HEK293 (cell line): ENCODE measurements at regions not wholly inside any gene's neighbourhood (a gene's known extent, or its start where the extent isn't known, plus 50 kb on each side); places are given as distances from the start of the nearest gene placed in this dataset.

ENCODE experiments used
- CTCF ChIA-PET: fragments of 350-600 bp; formaldehyde crosslinking; extraction: SDS; loops from one replicate; lab custom pipeline; 2021; ENCODE audit warnings: antibody characterized with exemption; lab: Yijun Ruan, JAX
- POLR2A ChIA-PET: fragments of 300-600 bp; formaldehyde crosslinking; extraction: SDS; loops from one replicate; lab custom pipeline; 2020; ENCODE audit warnings: antibody characterized with exemption, inconsistent platforms; lab: Yijun Ruan, JAX
- H3K27ac ChIP-seq: fragments of 200-500 bp; sonication (Bioruptor generic); 2 replicates; pipeline ENCODE4 v1.5.1; 2014; ENCODE audit warnings: low read depth, low read length, control low read depth, inconsistent platforms; ENCODE audit errors: extremely low read depth
- H3K36me3 ChIP-seq, 2 experiments: fragments of 200-500 bp in 1 of 2; sonication (Bioruptor generic) in 1 of 2; 1 replicate in 1 of 2; 2 replicates in 1 of 2; pipeline ENCODE4 v1.5.1; 2014 to 2017; ENCODE audit warnings: inconsistent platforms in 2 of 2, low read length in 2 of 2; ENCODE audit not compliant: control insufficient read depth in 2 of 2, insufficient read depth in 1 of 2
- H3K4me1 ChIP-seq: fragments of 200-500 bp; sonication (Bioruptor generic); 2 replicates; pipeline ENCODE4 v1.5.1; 2014; ENCODE audit warnings: mild to moderate bottlenecking, low read length, inconsistent platforms; ENCODE audit not compliant: control insufficient read depth, insufficient read depth
- H3K4me3 ChIP-seq: 2 replicates; pipeline ENCODE4 v1.5.1; 2011; ENCODE audit warnings: low read depth, mild to moderate bottlenecking, control low read depth, low read length, moderate library complexity
- H3K9me3 ChIP-seq: fragments of 200-500 bp; sonication (Bioruptor generic); 2 replicates; pipeline ENCODE4 v1.5.1; 2014; ENCODE audit warnings: low read depth, low read length, inconsistent platforms; ENCODE audit not compliant: control insufficient read depth, insufficient read depth
- CTCF ChIP-seq: fragments of 450-650 bp; formaldehyde crosslinking; IDR thresholded peaks from 2 replicates; pipeline ENCODE4 v1.5.1; 2016; ENCODE audit warnings: missing biosample characterization, missing genetic modification characterization
- MEIS1 ChIP-seq: sonication (generic); formaldehyde crosslinking; IDR thresholded peaks from 2 replicates; pipeline ENCODE4 v1.8.1; 2022; ENCODE audit warnings: missing genetic modification reagents, mild to moderate bottlenecking, borderline replicate concordance
- MYNN ChIP-seq: fragments of 450-650 bp; formaldehyde crosslinking; IDR thresholded peaks from 2 replicates; pipeline ENCODE4 v1.5.1; 2016; ENCODE audit warnings: missing biosample characterization, missing genetic modification characterization, borderline replicate concordance
- REST ChIP-seq: fragments of 450-650 bp; formaldehyde crosslinking; IDR thresholded peaks from 2 replicates; pipeline ENCODE4 v1.5.1; 2016; ENCODE audit warnings: missing biosample characterization, missing genetic modification characterization
- SCRT1 ChIP-seq: fragments of 450-650 bp; formaldehyde crosslinking; IDR thresholded peaks from 2 replicates; pipeline ENCODE4 v1.5.1; 2016; ENCODE audit warnings: missing biosample characterization, missing genetic modification characterization, borderline replicate concordance
- ZNF16 ChIP-seq: fragments of 450-650 bp; formaldehyde crosslinking; IDR thresholded peaks from 2 replicates; pipeline ENCODE4 v1.5.1; 2016; ENCODE audit warnings: low read depth, missing biosample characterization, missing genetic modification characterization
- ZNF184 ChIP-seq: fragments of 450-650 bp; IDR thresholded peaks from 2 replicates; pipeline ENCODE4 v1.5.1; 2018; ENCODE audit warnings: missing biosample characterization, mild to moderate bottlenecking, missing genetic modification characterization
- ZNF19 ChIP-seq: fragments of 450-650 bp; formaldehyde crosslinking; IDR thresholded peaks from 2 replicates; pipeline ENCODE4; 2016; ENCODE audit warnings: missing biosample characterization, missing genetic modification characterization, low read depth
- ZNF202 ChIP-seq: fragments of 450-650 bp; formaldehyde crosslinking; IDR thresholded peaks from 2 replicates; pipeline ENCODE4 v1.5.1; 2016; ENCODE audit warnings: missing biosample characterization, missing genetic modification characterization, borderline replicate concordance
- ZNF23 ChIP-seq: fragments of 450-650 bp; formaldehyde crosslinking; IDR thresholded peaks from 2 replicates; pipeline ENCODE4 v1.5.1; 2016; ENCODE audit warnings: missing biosample characterization, missing genetic modification characterization, borderline replicate concordance
- ZNF280D ChIP-seq: fragments of 450-650 bp; formaldehyde crosslinking; IDR thresholded peaks from 2 replicates; pipeline ENCODE4 v1.5.1; 2016; ENCODE audit warnings: missing biosample characterization, missing genetic modification characterization
- ZNF335 ChIP-seq: fragments of 450-650 bp; formaldehyde crosslinking; conservative IDR thresholded peaks from 2 replicates; pipeline ENCODE4 v1.5.1; 2016; ENCODE audit warnings: missing biosample characterization, missing genetic modification characterization
- ZNF341 ChIP-seq: fragments of 450-650 bp; formaldehyde crosslinking; IDR thresholded peaks from 2 replicates; pipeline ENCODE4; 2016; ENCODE audit warnings: low read depth, missing biosample characterization, missing genetic modification characterization
- ZNF449 ChIP-seq: fragments of 450-650 bp; formaldehyde crosslinking; IDR thresholded peaks from 2 replicates; pipeline ENCODE4 v1.5.1; 2017; ENCODE audit warnings: missing biosample characterization, mild to moderate bottlenecking, missing genetic modification characterization, moderate library complexity
- ZNF48 ChIP-seq: fragments of 450-650 bp; formaldehyde crosslinking; IDR thresholded peaks from 2 replicates; pipeline ENCODE4 v1.5.1; 2016; ENCODE audit warnings: missing biosample characterization, missing genetic modification characterization
- ZNF529 ChIP-seq: fragments of 450-650 bp; formaldehyde crosslinking; IDR thresholded peaks from 2 replicates; pipeline ENCODE4 v1.5.1; 2017; ENCODE audit warnings: missing genetic modification characterization, missing biosample characterization; ENCODE audit not compliant: insufficient replicate concordance
- ZNF548 ChIP-seq: fragments of 450-650 bp; formaldehyde crosslinking; IDR thresholded peaks from 2 replicates; pipeline ENCODE4 v1.5.1; 2016; ENCODE audit warnings: missing biosample characterization, missing genetic modification characterization
- ZNF549 ChIP-seq: fragments of 450-650 bp; IDR thresholded peaks from 2 replicates; pipeline ENCODE4 v1.5.1; 2018; ENCODE audit warnings: missing biosample characterization, missing genetic modification characterization, mild to moderate bottlenecking, inconsistent platforms, moderate library complexity
- ZNF701 ChIP-seq: fragments of 450-650 bp; formaldehyde crosslinking; IDR thresholded peaks from 2 replicates; pipeline ENCODE4 v1.5.1; 2016; ENCODE audit warnings: missing biosample characterization, missing genetic modification characterization
- ZSCAN4 ChIP-seq: fragments of 450-650 bp; formaldehyde crosslinking; IDR thresholded peaks from 2 replicates; pipeline ENCODE4 v1.5.1; 2017; ENCODE audit warnings: missing biosample characterization, missing genetic modification characterization

- TF ChIP-seq ZNF16 (tag by site-specific recombination) (no peak), ZNF341 (no peak)
These were observed 126.2 kb upstream of the LRRC7 start (continued) for GRCh38 chr1:69441496-69441895.

- no peaks in the 10 kb centered on the region for H3K4me1 ChIP-seq
- H3K4me3 ChIP-seq: no peak overlapping the region
- ChIA-PET POLR2A (no interaction called here), CTCF (interaction anchor here (0.7 kb wide), 2 partner anchors 44 to 199 kb away, joined by 3 read pairs; no protein-coding TSS in a partner anchor)
- no peaks in the 10 kb centered on the region for H3K9me3 ChIP-seq
- H3K36me3 ChIP-seq: no peaks in the 10 kb centered on the region
- TF ChIP-seq MEIS1 (CRISPR knock-in tag): no peak
- TF ChIP-seq ZNF184 (tag by site-specific recombination): no peak
- no peak for TF ChIP-seq ZNF280D (tag by site-specific recombination)
- TF ChIP-seq MYNN (tag by site-specific recombination): no peak
- no peak for TF ChIP-seq SCRT1
- H3K27ac ChIP-seq: no peak overlapping the region
These were observed 116.5 kb upstream of the LRRC7 start for GRCh38 chr1:69451196-69451595.

- ChIA-PET CTCF (no interaction called here), POLR2A (no interaction called here)
- Histone ChIP-seq H3K27ac (no peak overlapping the region), H3K4me3 (no peak overlapping the region), H3K4me1 (no peaks in the 10 kb centered on the region), H3K36me3 (no peaks in the 10 kb centered on the region), H3K9me3 (no peaks in the 10 kb centered on the region)
- TF ChIP-seq ZSCAN4 (no peak), ZNF529 (tag by site-specific recombination) (no peak)
These were observed 112.0 kb upstream of the LRRC7 start for GRCh38 chr1:69455718-69456117.

GRCh38 chr1:69459244-69459643, 108.5 kb upstream of the LRRC7 start:
- Histone ChIP-seq H3K36me3 (no peaks in the 10 kb centered on the region), H3K27ac (no peak overlapping the region), H3K4me3 (no peak overlapping the region), H3K9me3 (no peaks in the 10 kb centered on the region), H3K4me1 (no peaks in the 10 kb centered on the region)
- CTCF ChIA-PET: no interaction called here
- POLR2A ChIA-PET: no interaction called here
- TF ChIP-seq ZNF449 (no peak), ZNF48 (tag by site-specific recombination) (no peak), CTCF (no peak), ZNF202 (tag by site-specific recombination) (no peak), ZNF19 (tag by site-specific recombination) (no peak), ZNF701 (tag by site-specific recombination) (no peak), ZNF335 (tag by site-specific recombination) (no peak), REST (tag by site-specific recombination) (no peak), ZNF23 (tag by site-specific recombination) (no peak), ZNF549 (tag by site-specific recombination) (no peak), ZNF548 (tag by site-specific recombination) (no peak)
